Activated CD8-positive, alpha-beta T cell treated with anti-CD3 and anti-CD28 coated beads for 36 hours (primary cell): ENCODE measurements at regions not wholly inside any gene's neighbourhood (a gene's known extent, or its start where the extent isn't known, plus 50 kb on each side); places are given as distances from the start of the nearest gene placed in this dataset.
"Not testable (repeated sequence)": the region's sequence is repeated elsewhere in the genome, so short reads cannot be mapped to it uniquely, and the experiment has no call there.

Experiments
- ATAC-seq: fragments of 200-7000 bp; cut with Tn5 transposase; one replicate; pipeline ENCODE4 v1.10.0; 2021; ENCODE audit warnings: mild to moderate bottlenecking, moderate library complexity
- CTCF ChIA-PET: fragments of 350-600 bp; sonication (Branson Sonifier 250); formaldehyde crosslinking; loops from one replicate; lab custom pipeline; 2021; ENCODE audit warnings: antibody characterized with exemption; lab: Charles Lee
- POLR2A ChIA-PET: fragments of 350-600 bp; sonication (Branson Sonifier 250); formaldehyde crosslinking; loops from one replicate; lab custom pipeline; 2021; ENCODE audit warnings: antibody characterized with exemption; lab: Charles Lee
- DNase-seq: peaks from one replicate; pipeline ENCODE4 v3.0.0-alpha.2; 2020
- H3K27ac Mint-ChIP-seq: one replicate; pipeline ENCODE4 v1.8.0; 2021; ENCODE audit warnings: mild to moderate bottlenecking, mixed read lengths
- H3K27me3 Mint-ChIP-seq: one replicate; pipeline ENCODE4 v1.8.0; 2021; ENCODE audit warnings: mixed read lengths
- H3K36me3 Mint-ChIP-seq: one replicate; pipeline ENCODE4 v1.8.0; 2021; ENCODE audit warnings: low read depth, mixed read lengths
- H3K4me1 Mint-ChIP-seq: one replicate; pipeline ENCODE4 v1.8.0; 2021; ENCODE audit warnings: low read depth, mixed read lengths
- H3K4me3 Mint-ChIP-seq: one replicate; pipeline ENCODE4 v1.8.0; 2021; ENCODE audit warnings: mild to moderate bottlenecking, moderate library complexity, mixed read lengths
- H3K9me3 Mint-ChIP-seq: one replicate; pipeline ENCODE4 v1.8.0; 2021; ENCODE audit warnings: mixed read lengths
- CTCF ChIP-seq: fragments of 200-600 bp; IDR thresholded peaks from one replicate; pipeline ENCODE4 v1.8.0; 2022; ENCODE audit warnings: antibody characterized with exemption, mild to moderate bottlenecking
- intact Hi-C: fragments of 100-400 bp; cut with micrococcal nuclease; formaldehyde crosslinking; loops from one replicate; pipeline ENCODE4 v1.10.0; 2022

GRCh38 chr13:22903925-22904324 is 276.9 kb upstream of the SGCG start:
- POLR2A ChIA-PET: no interaction called here
- intact Hi-C loops: no loop called here
- H3K4me1 Mint-ChIP-seq: no peaks in the 10 kb centered on the region
- H3K9me3 Mint-ChIP-seq: no peaks in the 10 kb centered on the region
- ATAC-seq (no peak), DNase-seq (no peak)
- no peaks in the 10 kb centered on the region for H3K27me3 Mint-ChIP-seq
- TF ChIP-seq CTCF: no peak
- H3K4me3 Mint-ChIP-seq: no peak overlapping the region
- no peak overlapping the region for H3K27ac Mint-ChIP-seq
- CTCF ChIA-PET: no interaction called here
- no peaks in the 10 kb centered on the region for H3K36me3 Mint-ChIP-seq

GRCh38 chr13:22915442-22916082 is 265.2 kb upstream of the SGCG start:
- Mint-ChIP-seq H3K9me3 (no peaks in the 10 kb centered on the region), H3K27me3 (peaks cover 22% of the 10 kb centered on the region), H3K27ac (no peak overlapping the region), H3K4me3 (peak overlapping the region; percentile 37), H3K4me1 (peaks cover 3% of the 10 kb centered on the region), H3K36me3 (no peaks in the 10 kb centered on the region)
- ATAC-seq: peak; percentile 55
- POLR2A ChIA-PET: no interaction called here
- no peak for TF ChIP-seq CTCF
- CTCF ChIA-PET: no interaction called here
- intact Hi-C loops: no loop called here
- DNase-seq: no peak

GRCh38 chr13:22916276-22916675 is 264.5 kb upstream of the SGCG start:
- DNase-seq, CTCF ChIA-PET, intact Hi-C loops, H3K36me3 Mint-ChIP-seq, H3K9me3 Mint-ChIP-seq, POLR2A ChIA-PET, ATAC-seq, H3K4me1 Mint-ChIP-seq, H3K27ac Mint-ChIP-seq, H3K4me3 Mint-ChIP-seq: not testable (repeated sequence)
- peaks cover 22% of the 10 kb centered on the region for H3K27me3 Mint-ChIP-seq

GRCh38 chr13:22925881-22926747 is 254.7 kb upstream of the SGCG start:
- no peak for ATAC-seq
- Mint-ChIP-seq H3K4me1 (peaks cover 2% of the 10 kb centered on the region), H3K9me3 (peaks cover 1% of the 10 kb centered on the region), H3K27me3 (peaks cover 28% of the 10 kb centered on the region), H3K36me3 (no peaks in the 10 kb centered on the region), H3K27ac (no peak overlapping the region), H3K4me3 (no peak overlapping the region)
- POLR2A ChIA-PET: no interaction called here
- intact Hi-C loops: no loop called here
- CTCF ChIA-PET: no interaction called here
- TF ChIP-seq CTCF: no peak
- no peak for DNase-seq

- peaks cover 28% of the 10 kb centered on the region for H3K27me3 Mint-ChIP-seq
- no peak for ATAC-seq
- no peak for DNase-seq
- peaks cover 1% of the 10 kb centered on the region for H3K9me3 Mint-ChIP-seq
- POLR2A ChIA-PET: no interaction called here
- no peak overlapping the region for H3K27ac Mint-ChIP-seq
- TF ChIP-seq CTCF: no peak
- no peaks in the 10 kb centered on the region for H3K36me3 Mint-ChIP-seq
- H3K4me3 Mint-ChIP-seq: no peak overlapping the region
- CTCF ChIA-PET: no interaction called here
- intact Hi-C loops: no loop called here
- peaks cover 2% of the 10 kb centered on the region for H3K4me1 Mint-ChIP-seq
Measured at GRCh38 chr13:22926748-22927400, 253.9 kb upstream of the SGCG start.

GRCh38 chr13:22927845-22928244 is 252.9 kb upstream of the SGCG start:
- not testable (repeated sequence) for H3K4me3 Mint-ChIP-seq, DNase-seq

More at GRCh38 chr13:22927845-22928244, 252.9 kb upstream of the SGCG start:
- POLR2A ChIA-PET, H3K36me3 Mint-ChIP-seq, ATAC-seq, H3K27ac Mint-ChIP-seq, intact Hi-C loops, CTCF ChIA-PET, H3K4me1 Mint-ChIP-seq, H3K9me3 Mint-ChIP-seq: not testable (repeated sequence)
- H3K27me3 Mint-ChIP-seq: peaks cover 28% of the 10 kb centered on the region
